HepG2 (cell line): ENCODE measurements at regions not wholly inside any gene's neighbourhood (a gene's known extent, or its start where the extent isn't known, plus 50 kb on each side); places are given as distances from the start of the nearest gene placed in this dataset.

Source experiments
- ARNTL ChIP-seq: sonication (generic); formaldehyde crosslinking; IDR thresholded peaks from 2 replicates; pipeline ENCODE4 v1.4.0; 2020; ENCODE audit warnings: mild to moderate bottlenecking, missing genetic modification reagents
- ATRX ChIP-seq: sonication (generic); formaldehyde crosslinking; IDR thresholded peaks from 2 replicates; pipeline ENCODE4 v1.4.0; 2020; ENCODE audit warnings: missing genetic modification reagents, borderline replicate concordance
- ELF3 ChIP-seq: IDR thresholded peaks from 2 replicates; pipeline ENCODE4 v1.6.1; 2016; ENCODE audit warnings: missing genetic modification reagents, missing compliant biosample characterization
- FOXO1 ChIP-seq: sonication (generic); formaldehyde crosslinking; IDR thresholded peaks from 2 replicates; pipeline ENCODE4 v1.4.0; 2020; ENCODE audit warnings: missing genetic modification reagents
- IKZF4 ChIP-seq: sonication (generic); formaldehyde crosslinking; IDR thresholded peaks from 2 replicates; pipeline ENCODE4 v1.5.1; 2020; ENCODE audit warnings: borderline replicate concordance, mild to moderate bottlenecking, low read depth, missing genetic modification reagents; ENCODE audit errors: not compliant biosample characterization
- MTF2 ChIP-seq: sonication (generic); formaldehyde crosslinking; IDR thresholded peaks from 2 replicates; pipeline ENCODE4 v1.5.0; 2020; ENCODE audit warnings: missing genetic modification reagents, borderline replicate concordance
- PHF5A ChIP-seq: IDR thresholded peaks from one replicate; pipeline ENCODE4 v1.6.1; 2018; ENCODE audit warnings: low read depth, missing genetic modification reagents; ENCODE audit not compliant: unreplicated experiment
- POLR2G ChIP-seq: fragments of 200-400 bp; formaldehyde crosslinking; IDR thresholded peaks from 2 replicates; pipeline ENCODE4 v1.6.1; 2018; ENCODE audit warnings: mild to moderate bottlenecking, low read depth, low read length, moderate library complexity
- PPARG ChIP-seq: conservative IDR thresholded peaks from 2 replicates; pipeline ENCODE4 v1.6.1; 2016; ENCODE audit warnings: missing biosample characterization, missing genetic modification reagents
- RFXANK ChIP-seq: IDR thresholded peaks from 2 replicates; pipeline ENCODE4 v1.6.1; 2016
- SIX1 ChIP-seq: sonication (generic); formaldehyde crosslinking; IDR thresholded peaks from 2 replicates; pipeline ENCODE4 v1.4.0; 2020; ENCODE audit warnings: missing genetic modification reagents, borderline replicate concordance
- SMAD1 ChIP-seq: sonication (generic); formaldehyde crosslinking; IDR thresholded peaks from 2 replicates; pipeline ENCODE4 v1.4.0; 2020; ENCODE audit warnings: missing genetic modification reagents, low read depth, mild to moderate bottlenecking, borderline replicate concordance
- ZBTB20 ChIP-seq: sonication (generic); formaldehyde crosslinking; IDR thresholded peaks from 2 replicates; pipeline ENCODE4 v1.8.1; 2023; ENCODE audit warnings: missing genetic modification reagents, low read depth, mild to moderate bottlenecking, borderline replicate concordance
- ZNF253 ChIP-seq: sonication (generic); formaldehyde crosslinking; IDR thresholded peaks from 2 replicates; pipeline ENCODE4 v1.8.0; 2022; ENCODE audit warnings: mild to moderate bottlenecking, missing genetic modification reagents, borderline replicate concordance
- ZNF333 ChIP-seq: sonication (generic); formaldehyde crosslinking; IDR thresholded peaks from 2 replicates; pipeline ENCODE4 v1.4.0; 2020; ENCODE audit warnings: mild to moderate bottlenecking, missing genetic modification reagents, borderline replicate concordance
- ZNF816 ChIP-seq: sonication (generic); formaldehyde crosslinking; IDR thresholded peaks from 2 replicates; pipeline ENCODE4 v1.8.0; 2022; ENCODE audit warnings: missing genetic modification reagents, mild to moderate bottlenecking, borderline replicate concordance
- TF ChIP-seq, protein P1 (sequence below): sonication (generic); formaldehyde crosslinking; IDR thresholded peaks from 2 replicates; pipeline ENCODE4 v1.5.1; 2020; ENCODE audit warnings: mild to moderate bottlenecking, missing genetic modification reagents, moderate library complexity
- TF ChIP-seq, protein P2 (sequence below): sonication (generic); formaldehyde crosslinking; IDR thresholded peaks from 2 replicates; pipeline ENCODE4 v1.8.0; 2022; ENCODE audit warnings: mild to moderate bottlenecking, missing genetic modification reagents
- TF ChIP-seq, protein P3 (sequence below): sonication (generic); formaldehyde crosslinking; IDR thresholded peaks from 2 replicates; pipeline ENCODE4 v1.4.0; 2020; ENCODE audit warnings: missing genetic modification reagents, mild to moderate bottlenecking, borderline replicate concordance
- TF ChIP-seq, protein P4 (sequence below): sonication (generic); formaldehyde crosslinking; IDR thresholded peaks from 2 replicates; pipeline ENCODE4 v1.4.0; 2020; ENCODE audit warnings: mild to moderate bottlenecking, low read depth, missing genetic modification reagents
- TF ChIP-seq, protein P5 (sequence below): sonication (generic); formaldehyde crosslinking; IDR thresholded peaks from 2 replicates; pipeline ENCODE4 v1.4.0; 2020; ENCODE audit warnings: missing genetic modification reagents
- TF ChIP-seq, protein P6 (sequence below): sonication (generic); formaldehyde crosslinking; conservative IDR thresholded peaks from 2 replicates; pipeline ENCODE4 v1.8.0; 2022; ENCODE audit warnings: missing genetic modification reagents

DNA sequence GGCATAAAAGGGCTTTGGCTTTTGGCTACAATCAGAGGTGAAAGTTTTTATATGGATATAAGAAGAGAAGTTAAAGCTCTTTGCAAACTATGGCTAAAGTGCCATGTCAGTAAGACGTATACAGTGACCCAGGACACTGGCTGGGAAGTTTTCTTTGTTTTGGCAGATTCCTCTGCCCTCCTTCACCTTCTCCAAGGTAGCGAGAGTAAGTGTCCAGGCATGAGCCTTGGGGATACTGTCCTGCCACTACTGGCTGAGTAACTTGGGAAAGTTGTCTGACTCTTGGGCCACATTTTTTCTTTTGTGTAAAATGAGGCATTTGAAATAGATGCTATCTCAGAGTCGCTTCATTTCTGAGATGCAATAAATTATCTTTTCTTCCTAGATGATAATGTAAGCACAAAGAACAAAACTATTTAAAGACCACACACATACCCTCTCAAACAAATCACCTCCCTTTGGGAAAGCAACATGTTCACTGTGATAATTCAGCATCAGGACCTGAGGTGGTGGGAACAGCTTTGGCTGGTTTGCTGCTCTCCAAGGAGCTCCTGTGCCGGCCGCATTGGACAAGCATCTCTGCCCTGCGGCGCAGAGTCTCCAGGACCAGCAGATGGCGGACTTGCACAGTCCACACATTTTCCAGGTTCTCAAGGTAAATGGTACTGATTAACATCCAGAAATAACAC is 106.3 kb downstream of the PTCSC3 start (continued):
- TF ChIP-seq ARNTL (CRISPR knock-in tag) (no peak), SMAD1 (CRISPR knock-in tag) (no peak), ATRX (CRISPR knock-in tag) (no peak), ZNF253 (CRISPR knock-in tag) (no peak), ELF3 (CRISPR knock-in tag) (0 out of 2 replicates have a peak, but pooled peaks have one; percentile 44), RFXANK (CRISPR knock-in tag) (no peak), PHF5A (no peak), ZBTB20 (no peak), POLR2G (no peak), MTF2 (CRISPR knock-in tag) (no peak), PPARG (CRISPR knock-in tag) (0 out of 2 replicates have a peak, but pooled peaks have one; percentile 24), SIX1 (no peak), FOXO1 (peak; percentile 38; the same call in 1 of the 2 replicates), ZNF816 (CRISPR knock-in tag) (no peak), IKZF4 (CRISPR knock-in tag) (no peak), ZNF333 (CRISPR knock-in tag) (no peak)
- TF ChIP-seq, protein P1, sequence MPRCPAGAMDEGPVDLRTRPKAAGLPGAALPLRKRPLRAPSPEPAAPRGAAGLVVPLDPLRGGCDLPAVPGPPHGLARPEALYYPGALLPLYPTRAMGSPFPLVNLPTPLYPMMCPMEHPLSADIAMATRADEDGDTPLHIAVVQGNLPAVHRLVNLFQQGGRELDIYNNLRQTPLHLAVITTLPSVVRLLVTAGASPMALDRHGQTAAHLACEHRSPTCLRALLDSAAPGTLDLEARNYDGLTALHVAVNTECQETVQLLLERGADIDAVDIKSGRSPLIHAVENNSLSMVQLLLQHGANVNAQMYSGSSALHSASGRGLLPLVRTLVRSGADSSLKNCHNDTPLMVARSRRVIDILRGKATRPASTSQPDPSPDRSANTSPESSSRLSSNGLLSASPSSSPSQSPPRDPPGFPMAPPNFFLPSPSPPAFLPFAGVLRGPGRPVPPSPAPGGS (CRISPR knock-in tag), result no peak
- TF ChIP-seq, protein P2, sequence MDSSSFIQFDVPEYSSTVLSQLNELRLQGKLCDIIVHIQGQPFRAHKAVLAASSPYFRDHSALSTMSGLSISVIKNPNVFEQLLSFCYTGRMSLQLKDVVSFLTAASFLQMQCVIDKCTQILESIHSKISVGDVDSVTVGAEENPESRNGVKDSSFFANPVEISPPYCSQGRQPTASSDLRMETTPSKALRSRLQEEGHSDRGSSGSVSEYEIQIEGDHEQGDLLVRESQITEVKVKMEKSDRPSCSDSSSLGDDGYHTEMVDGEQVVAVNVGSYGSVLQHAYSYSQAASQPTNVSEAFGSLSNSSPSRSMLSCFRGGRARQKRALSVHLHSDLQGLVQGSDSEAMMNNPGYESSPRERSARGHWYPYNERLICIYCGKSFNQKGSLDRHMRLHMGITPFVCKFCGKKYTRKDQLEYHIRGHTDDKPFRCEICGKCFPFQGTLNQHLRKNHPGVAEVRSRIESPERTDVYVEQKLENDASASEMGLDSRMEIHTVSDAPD (CRISPR knock-in tag), result no peak
- TF ChIP-seq, protein P3, sequence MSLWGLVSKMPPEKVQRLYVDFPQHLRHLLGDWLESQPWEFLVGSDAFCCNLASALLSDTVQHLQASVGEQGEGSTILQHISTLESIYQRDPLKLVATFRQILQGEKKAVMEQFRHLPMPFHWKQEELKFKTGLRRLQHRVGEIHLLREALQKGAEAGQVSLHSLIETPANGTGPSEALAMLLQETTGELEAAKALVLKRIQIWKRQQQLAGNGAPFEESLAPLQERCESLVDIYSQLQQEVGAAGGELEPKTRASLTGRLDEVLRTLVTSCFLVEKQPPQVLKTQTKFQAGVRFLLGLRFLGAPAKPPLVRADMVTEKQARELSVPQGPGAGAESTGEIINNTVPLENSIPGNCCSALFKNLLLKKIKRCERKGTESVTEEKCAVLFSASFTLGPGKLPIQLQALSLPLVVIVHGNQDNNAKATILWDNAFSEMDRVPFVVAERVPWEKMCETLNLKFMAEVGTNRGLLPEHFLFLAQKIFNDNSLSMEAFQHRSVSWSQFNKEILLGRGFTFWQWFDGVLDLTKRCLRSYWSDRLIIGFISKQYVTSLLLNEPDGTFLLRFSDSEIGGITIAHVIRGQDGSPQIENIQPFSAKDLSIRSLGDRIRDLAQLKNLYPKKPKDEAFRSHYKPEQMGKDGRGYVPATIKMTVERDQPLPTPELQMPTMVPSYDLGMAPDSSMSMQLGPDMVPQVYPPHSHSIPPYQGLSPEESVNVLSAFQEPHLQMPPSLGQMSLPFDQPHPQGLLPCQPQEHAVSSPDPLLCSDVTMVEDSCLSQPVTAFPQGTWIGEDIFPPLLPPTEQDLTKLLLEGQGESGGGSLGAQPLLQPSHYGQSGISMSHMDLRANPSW (CRISPR knock-in tag), result no peak
- TF ChIP-seq, protein P4, sequence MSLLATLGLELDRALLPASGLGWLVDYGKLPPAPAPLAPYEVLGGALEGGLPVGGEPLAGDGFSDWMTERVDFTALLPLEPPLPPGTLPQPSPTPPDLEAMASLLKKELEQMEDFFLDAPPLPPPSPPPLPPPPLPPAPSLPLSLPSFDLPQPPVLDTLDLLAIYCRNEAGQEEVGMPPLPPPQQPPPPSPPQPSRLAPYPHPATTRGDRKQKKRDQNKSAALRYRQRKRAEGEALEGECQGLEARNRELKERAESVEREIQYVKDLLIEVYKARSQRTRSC (CRISPR knock-in tag), result no peak
- TF ChIP-seq, protein P5, sequence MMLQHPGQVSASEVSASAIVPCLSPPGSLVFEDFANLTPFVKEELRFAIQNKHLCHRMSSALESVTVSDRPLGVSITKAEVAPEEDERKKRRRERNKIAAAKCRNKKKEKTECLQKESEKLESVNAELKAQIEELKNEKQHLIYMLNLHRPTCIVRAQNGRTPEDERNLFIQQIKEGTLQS (CRISPR knock-in tag), result no peak
- TF ChIP-seq, protein P6, sequence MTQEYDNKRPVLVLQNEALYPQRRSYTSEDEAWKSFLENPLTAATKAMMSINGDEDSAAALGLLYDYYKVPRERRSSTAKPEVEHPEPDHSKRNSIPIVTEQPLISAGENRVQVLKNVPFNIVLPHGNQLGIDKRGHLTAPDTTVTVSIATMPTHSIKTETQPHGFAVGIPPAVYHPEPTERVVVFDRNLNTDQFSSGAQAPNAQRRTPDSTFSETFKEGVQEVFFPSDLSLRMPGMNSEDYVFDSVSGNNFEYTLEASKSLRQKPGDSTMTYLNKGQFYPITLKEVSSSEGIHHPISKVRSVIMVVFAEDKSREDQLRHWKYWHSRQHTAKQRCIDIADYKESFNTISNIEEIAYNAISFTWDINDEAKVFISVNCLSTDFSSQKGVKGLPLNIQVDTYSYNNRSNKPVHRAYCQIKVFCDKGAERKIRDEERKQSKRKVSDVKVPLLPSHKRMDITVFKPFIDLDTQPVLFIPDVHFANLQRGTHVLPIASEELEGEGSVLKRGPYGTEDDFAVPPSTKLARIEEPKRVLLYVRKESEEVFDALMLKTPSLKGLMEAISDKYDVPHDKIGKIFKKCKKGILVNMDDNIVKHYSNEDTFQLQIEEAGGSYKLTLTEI (CRISPR knock-in tag), result no peak
